Loucy (cell line): ENCODE measurements at regions not wholly inside any gene's neighbourhood (a gene's known extent, or its start where the extent isn't known, plus 50 kb on each side); places are given as distances from the start of the nearest gene placed in this dataset.

Source experiments
- H2AFZ ChIP-seq: fragments of 200-600 bp; sonication (generic); 2 replicates; pipeline ENCODE4 v1.6.0; 2016; ENCODE audit warnings: antibody characterized with exemption, mild to moderate bottlenecking, low read length, moderate library complexity
- H3F3A ChIP-seq: fragments of 200-600 bp; 2 replicates; pipeline ENCODE4 v1.6.0; 2016; ENCODE audit warnings: antibody characterized with exemption, low read depth, mild to moderate bottlenecking
- H3K27me3 ChIP-seq: fragments of 200-600 bp; sonication (generic); 2 replicates; pipeline ENCODE4 v1.6.1; 2014; ENCODE audit warnings: low read length, mild to moderate bottlenecking; ENCODE audit not compliant: insufficient read depth, poor library complexity, severe bottlenecking
- H3K36me3 ChIP-seq: fragments of 200-600 bp; sonication (generic); 2 replicates; pipeline ENCODE4 v1.6.1; 2016; ENCODE audit warnings: low read length; ENCODE audit not compliant: insufficient read depth
- H3K4me1 ChIP-seq: fragments of 200-600 bp; sonication (generic); 2 replicates; pipeline ENCODE4 v1.5.1; 2014; ENCODE audit warnings: low read length, mild to moderate bottlenecking; ENCODE audit not compliant: insufficient read depth, poor library complexity, severe bottlenecking
- H3K4me2 ChIP-seq: fragments of 200-600 bp; sonication (generic); 2 replicates; pipeline ENCODE4 v1.6.0; 2014; ENCODE audit warnings: antibody characterized with exemption, low read length, low read depth, mild to moderate bottlenecking; ENCODE audit not compliant: poor library complexity, severe bottlenecking
- H3K4me3 ChIP-seq: fragments of 200-600 bp; sonication (generic); 2 replicates; pipeline ENCODE4 v1.5.1; 2014; ENCODE audit warnings: low read length, mild to moderate bottlenecking, mixed read lengths; ENCODE audit not compliant: poor library complexity, severe bottlenecking
- H3K79me2 ChIP-seq: fragments of 200-600 bp; sonication (generic); 2 replicates; pipeline ENCODE4 v1.6.1; 2014; ENCODE audit warnings: low read length; ENCODE audit not compliant: insufficient read depth
- H3K9ac ChIP-seq: fragments of 200-600 bp; sonication (generic); 2 replicates; pipeline ENCODE4 v1.6.0; 2014; ENCODE audit warnings: mild to moderate bottlenecking, low read depth, low read length, moderate library complexity; ENCODE audit not compliant: poor library complexity, severe bottlenecking
- H3K9me2 ChIP-seq: fragments of 200-600 bp; sonication (generic); replicated peaks from 2 replicates; pipeline ENCODE4 v1.6.1; 2016; ENCODE audit warnings: low read depth, low read length, mixed read lengths
- H3K9me3 ChIP-seq: fragments of 200-600 bp; sonication (generic); 2 replicates; pipeline ENCODE4 v1.6.1; 2014; ENCODE audit warnings: mild to moderate bottlenecking, antibody characterized with exemption, low read length, low read depth; ENCODE audit not compliant: insufficient read depth
- H4K20me1 ChIP-seq: fragments of 200-600 bp; sonication (generic); 2 replicates; pipeline ENCODE4 v1.6.0; 2014; ENCODE audit warnings: antibody characterized with exemption, low read length, mild to moderate bottlenecking; ENCODE audit not compliant: insufficient read depth, poor library complexity, severe bottlenecking
- CTCF ChIP-seq: fragments of 200-600 bp; sonication (generic); conservative IDR thresholded peaks from 2 replicates; pipeline ENCODE4 v1.5.1; 2014; ENCODE audit warnings: mild to moderate bottlenecking, antibody characterized with exemption, low read length
- EZH2phosphoT487 ChIP-seq: fragments of 200-600 bp; IDR thresholded peaks from 2 replicates; pipeline ENCODE4 v1.6.1; 2018; ENCODE audit warnings: antibody characterized with exemption, mild to moderate bottlenecking, moderate library complexity, borderline replicate concordance

DNA sequence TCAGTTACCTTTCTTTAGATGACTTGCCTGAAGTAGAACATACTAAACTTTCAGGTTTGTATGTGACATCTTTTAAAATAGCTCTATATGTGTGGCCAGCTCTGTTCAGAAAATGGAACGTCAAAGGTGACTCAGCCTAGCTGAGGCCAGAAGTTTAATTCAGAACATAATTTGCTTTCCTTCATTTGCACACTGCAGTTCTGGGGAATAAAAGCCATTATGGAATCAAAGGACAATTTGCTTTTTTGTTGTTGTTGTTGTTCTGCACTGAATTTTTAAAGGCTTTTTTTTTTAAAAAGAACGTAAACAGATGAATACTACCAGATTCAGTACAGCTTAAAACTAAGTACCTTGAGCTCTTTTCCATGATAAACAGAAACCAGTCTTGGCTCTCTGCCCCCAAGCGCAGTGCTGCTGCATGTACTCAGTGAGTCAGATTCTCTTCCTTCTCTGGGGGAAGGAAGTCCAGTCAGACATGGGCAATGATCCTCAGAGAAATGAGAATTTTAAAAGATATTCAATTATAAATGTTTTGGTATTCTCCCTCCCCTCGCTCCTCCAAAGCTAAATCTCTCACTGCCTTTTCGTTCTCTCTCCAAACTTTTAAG, 644.2 kb downstream of the NOVA1 start:
- H3K9me2 ChIP-seq, result no peaks in the 10 kb centered on the region
- H3K9me3 ChIP-seq, result no peaks in the 10 kb centered on the region
- H3K4me3 ChIP-seq, result no peak overlapping the region
- no peaks in the 10 kb centered on the region for H3K27me3 ChIP-seq
- no peaks in the 10 kb centered on the region for H3K36me3 ChIP-seq
- no peak overlapping the region for H3K9ac ChIP-seq
- H3K4me1 ChIP-seq, result no peaks in the 10 kb centered on the region
- no peak overlapping the region for H2AFZ ChIP-seq
- no peaks in the 10 kb centered on the region for H4K20me1 ChIP-seq
- TF ChIP-seq CTCF (no peak), EZH2phosphoT487 (no peak)
- no peak overlapping the region for H3K4me2 ChIP-seq
- H3K79me2 ChIP-seq, result no peaks in the 10 kb centered on the region
- H3F3A ChIP-seq, result no peaks in the 10 kb centered on the region

- Histone ChIP-seq H4K20me1 (no peaks in the 10 kb centered on the region), H3K79me2 (no peaks in the 10 kb centered on the region), H3K9me2 (no peaks in the 10 kb centered on the region), H3K4me3 (no peak overlapping the region), H3K4me2 (no peak overlapping the region), H2AFZ (no peak overlapping the region), H3K4me1 (no peaks in the 10 kb centered on the region), H3K9me3 (no peaks in the 10 kb centered on the region), H3K9ac (no peak overlapping the region), H3F3A (no peaks in the 10 kb centered on the region), H3K36me3 (no peaks in the 10 kb centered on the region), H3K27me3 (no peaks in the 10 kb centered on the region)
- TF ChIP-seq EZH2phosphoT487 (no peak), CTCF (no peak)
These were observed 652.1 kb downstream of the NOVA1 start for GRCh38 chr14:25945746-25946145.

GRCh38 chr14:25944020-25944419, 653.8 kb downstream of the NOVA1 start:
- H3K4me2 ChIP-seq, result no peak overlapping the region
- no peaks in the 10 kb centered on the region for H3K27me3 ChIP-seq
- no peaks in the 10 kb centered on the region for H3F3A ChIP-seq
- no peaks in the 10 kb centered on the region for H3K9me2 ChIP-seq
- H3K4me3 ChIP-seq, result no peak overlapping the region
- H4K20me1 ChIP-seq, result no peaks in the 10 kb centered on the region
- no peak overlapping the region for H3K9ac ChIP-seq
- H2AFZ ChIP-seq, result no peak overlapping the region
- no peaks in the 10 kb centered on the region for H3K79me2 ChIP-seq
- H3K4me1 ChIP-seq, result no peaks in the 10 kb centered on the region
- H3K36me3 ChIP-seq, result no peaks in the 10 kb centered on the region
- no peak for TF ChIP-seq EZH2phosphoT487
- no peak for TF ChIP-seq CTCF
- H3K9me3 ChIP-seq, result no peaks in the 10 kb centered on the region
